CD8-positive, alpha-beta memory T cell (primary cell): ENCODE measurements at regions not wholly inside any gene's neighbourhood (a gene's known extent, or its start where the extent isn't known, plus 50 kb on each side); places are given as distances from the start of the nearest gene placed in this dataset.

Experiments
- CTCF ChIA-PET: fragments of 350-600 bp; sonication (Branson Sonifier 250); formaldehyde crosslinking; loops from one replicate; lab custom pipeline; 2021; ENCODE audit warnings: antibody characterized with exemption; lab: Charles Lee
- POLR2A ChIA-PET: fragments of 350-600 bp; sonication (Branson Sonifier 250); formaldehyde crosslinking; loops from one replicate; lab custom pipeline; 2021; ENCODE audit warnings: antibody characterized with exemption; lab: Charles Lee
- DNase-seq, 5 donors: peaks; one replicate each; pipeline versions ENCODE4 v3.0.0 to v3.0.0-alpha.2; 2020 to 2022; ENCODE audit warnings: mixed read lengths in 1 of 5
- H3K27ac ChIP-seq: one replicate; pipeline ENCODE4 v1.7.0; 2013; ENCODE audit warnings: low read depth, mild to moderate bottlenecking, low read length, moderate library complexity
- H3K27me3 ChIP-seq: 2 replicates; pipeline ENCODE4 v1.7.0; 2013; ENCODE audit warnings: low read length, mild to moderate bottlenecking; ENCODE audit not compliant: insufficient read depth, poor library complexity, severe bottlenecking
- H3K36me3 ChIP-seq: 2 replicates; pipeline ENCODE4 v1.7.0; 2013; ENCODE audit warnings: mild to moderate bottlenecking, low read length, moderate library complexity; ENCODE audit not compliant: insufficient read depth
- H3K4me1 ChIP-seq: 2 replicates; pipeline ENCODE4 v1.7.0; 2013; ENCODE audit warnings: mild to moderate bottlenecking, low read length, moderate library complexity; ENCODE audit not compliant: insufficient read depth
- H3K4me3 ChIP-seq: 2 replicates; pipeline ENCODE4 v1.7.0; 2013; ENCODE audit warnings: mild to moderate bottlenecking, low read length
- H3K9me3 ChIP-seq: 2 replicates; pipeline ENCODE4 v1.7.0; 2013; ENCODE audit warnings: mild to moderate bottlenecking, low read length
- H3K27ac Mint-ChIP-seq, 8 donors: one replicate each; pipeline ENCODE4 v1.8.0; 2020 to 2021; ENCODE audit warnings: mixed read lengths in 8 of 8, mild to moderate bottlenecking in 6 of 8, inconsistent platforms in 3 of 8, moderate library complexity in 3 of 8
- H3K27me3 Mint-ChIP-seq, 2 donors: one replicate each; pipeline ENCODE4 v1.8.0; 2020 to 2021; ENCODE audit warnings: mixed read lengths in 2 of 2, mild to moderate bottlenecking in 1 of 2, moderate library complexity in 1 of 2
- H3K36me3 Mint-ChIP-seq, 3 donors: one replicate each; pipeline ENCODE4 v1.8.0; 2020 to 2021; ENCODE audit warnings: mixed read lengths in 3 of 3, inconsistent platforms in 1 of 3, mild to moderate bottlenecking in 1 of 3
- H3K4me1 Mint-ChIP-seq, 3 donors: one replicate each; pipeline ENCODE4 v1.8.0; 2020 to 2021; ENCODE audit warnings: mixed read lengths in 3 of 3, inconsistent platforms in 1 of 3, mild to moderate bottlenecking in 1 of 3
- H3K4me3 Mint-ChIP-seq, 7 donors: one replicate each; pipeline ENCODE4 v1.8.0; 2020 to 2021; ENCODE audit warnings: mixed read lengths in 7 of 7, mild to moderate bottlenecking in 6 of 7, moderate library complexity in 4 of 7, inconsistent platforms in 2 of 7
- H3K9me3 Mint-ChIP-seq, 5 donors: one replicate each; pipeline ENCODE4 v1.8.0; 2020 to 2022; ENCODE audit warnings: mixed read lengths in 5 of 5, mild to moderate bottlenecking in 3 of 5, moderate library complexity in 2 of 5, inconsistent platforms in 1 of 5

GRCh38 chr3:110593749-110594148, 477.9 kb upstream of the NECTIN3 start:
- H3K4me1 Mint-ChIP-seq, result no peaks in the 10 kb centered on the region
- CTCF ChIA-PET, result no interaction called here
- H3K4me1 ChIP-seq, result no peaks in the 10 kb centered on the region
- H3K27ac ChIP-seq, result no peak overlapping the region
- peaks cover 2 to 4% of the 10 kb centered on the region in 2 donors for H3K27me3 Mint-ChIP-seq
- no peak overlapping the region for H3K4me3 ChIP-seq
- no peaks in the 10 kb centered on the region for H3K9me3 ChIP-seq
- POLR2A ChIA-PET, result no interaction called here
- peaks cover 0 to 10% (median 1%) of the 10 kb centered on the region in 3 donors for H3K36me3 Mint-ChIP-seq
- H3K27ac Mint-ChIP-seq, result no peak overlapping the region
- no peak for DNase-seq
- no peak overlapping the region for H3K4me3 Mint-ChIP-seq
- H3K36me3 ChIP-seq, result no peaks in the 10 kb centered on the region
- no peaks in the 10 kb centered on the region for H3K27me3 ChIP-seq
- H3K9me3 Mint-ChIP-seq, result peaks cover 4 to 16% (median 14%) of the 10 kb centered on the region in 5 donors

- H3K4me1 ChIP-seq, result no peaks in the 10 kb centered on the region
- Mint-ChIP-seq H3K36me3 (peaks cover 0 to 6% (median 1%) of the 10 kb centered on the region in 3 donors), H3K4me1 (no peaks in the 10 kb centered on the region), H3K9me3 (peaks cover 4 to 12% (median 11%) of the 10 kb centered on the region in 5 donors), H3K27ac (no peak overlapping the region), H3K4me3 (no peak overlapping the region), H3K27me3 (peaks cover 3 to 10% of the 10 kb centered on the region in 2 donors)
- POLR2A ChIA-PET, result no interaction called here
- H3K27me3 ChIP-seq, result no peaks in the 10 kb centered on the region
- H3K27ac ChIP-seq, result no peak overlapping the region
- H3K4me3 ChIP-seq, result no peak overlapping the region
- DNase-seq, result no peak
- CTCF ChIA-PET, result no interaction called here
- no peaks in the 10 kb centered on the region for H3K9me3 ChIP-seq
- H3K36me3 ChIP-seq, result no peaks in the 10 kb centered on the region
Observed at GRCh38 chr3:110598847-110599490, 472.6 kb upstream of the NECTIN3 start.

GRCh38 chr3:110608566-110608965, 463.1 kb upstream of the NECTIN3 start:
- Mint-ChIP-seq H3K27me3 (peaks cover 3 to 7% of the 10 kb centered on the region in 2 donors), H3K9me3 (no peaks in the 10 kb centered on the region), H3K4me3 (no peak overlapping the region), H3K36me3 (no peaks in the 10 kb centered on the region), H3K27ac (no peak overlapping the region), H3K4me1 (no peaks in the 10 kb centered on the region)
- Histone ChIP-seq H3K9me3 (no peaks in the 10 kb centered on the region), H3K4me3 (no peak overlapping the region), H3K36me3 (no peaks in the 10 kb centered on the region), H3K27me3 (no peaks in the 10 kb centered on the region), H3K27ac (no peak overlapping the region), H3K4me1 (no peaks in the 10 kb centered on the region)
- ChIA-PET POLR2A (no interaction called here), CTCF (no interaction called here)
- DNase-seq, result no peak

GRCh38 chr3:110612045-110612444, 459.6 kb upstream of the NECTIN3 start:
- H3K27me3 ChIP-seq, result no peaks in the 10 kb centered on the region
- Mint-ChIP-seq H3K27ac (no peak overlapping the region), H3K4me3 (no peak overlapping the region), H3K27me3 (peaks cover 3 to 6% of the 10 kb centered on the region in 2 donors), H3K4me1 (no peaks in the 10 kb centered on the region), H3K36me3 (no peaks in the 10 kb centered on the region), H3K9me3 (no peaks in the 10 kb centered on the region)
- ChIA-PET CTCF (no interaction called here), POLR2A (no interaction called here)
- H3K36me3 ChIP-seq, result no peaks in the 10 kb centered on the region
- no peaks in the 10 kb centered on the region for H3K4me1 ChIP-seq
- no peak for DNase-seq
- no peak overlapping the region for H3K27ac ChIP-seq
- H3K9me3 ChIP-seq, result no peaks in the 10 kb centered on the region
- no peak overlapping the region for H3K4me3 ChIP-seq

DNA sequence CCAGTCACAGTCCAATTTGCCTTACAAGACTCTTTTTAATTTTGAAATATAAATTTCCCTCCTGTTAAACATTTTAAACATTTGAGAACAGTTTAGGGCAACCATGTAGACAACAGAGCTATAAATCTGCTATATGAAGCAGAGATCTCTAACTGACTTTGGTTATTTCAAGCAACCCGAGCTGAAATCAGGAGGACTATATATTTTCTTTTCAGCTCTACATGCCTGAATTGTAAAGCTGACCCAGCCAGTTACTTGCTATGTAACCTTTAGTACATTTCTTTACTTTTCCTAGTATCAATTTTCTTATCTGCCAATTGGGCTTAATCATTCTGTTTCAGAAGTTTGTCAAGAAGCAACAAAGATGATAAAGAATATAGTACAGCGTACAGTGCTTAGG, 457.4 kb upstream of the NECTIN3 start:
- H3K4me3 Mint-ChIP-seq, result no peak overlapping the region
- Histone ChIP-seq H3K27ac (no peak overlapping the region), H3K36me3 (no peaks in the 10 kb centered on the region), H3K9me3 (no peaks in the 10 kb centered on the region), H3K4me1 (no peaks in the 10 kb centered on the region), H3K27me3 (no peaks in the 10 kb centered on the region), H3K4me3 (no peak overlapping the region)
- no peaks in the 10 kb centered on the region for H3K4me1 Mint-ChIP-seq
- no peak overlapping the region for H3K27ac Mint-ChIP-seq
- DNase-seq, result no peak
- ChIA-PET POLR2A (no interaction called here), CTCF (no interaction called here)
- no peaks in the 10 kb centered on the region for H3K9me3 Mint-ChIP-seq
- peaks cover 0 to 1% of the 10 kb centered on the region in 2 donors for H3K27me3 Mint-ChIP-seq
- H3K36me3 Mint-ChIP-seq, result no peaks in the 10 kb centered on the region

GRCh38 chr3:110615454-110615853, 456.2 kb upstream of the NECTIN3 start:
- Mint-ChIP-seq H3K27ac (no peak overlapping the region), H3K4me1 (no peaks in the 10 kb centered on the region), H3K9me3 (no peaks in the 10 kb centered on the region), H3K36me3 (no peaks in the 10 kb centered on the region), H3K27me3 (peaks cover 0 to 6% of the 10 kb centered on the region in 2 donors), H3K4me3 (no peak overlapping the region)
- DNase-seq, result no peak
- no peak overlapping the region for H3K4me3 ChIP-seq
- no peaks in the 10 kb centered on the region for H3K4me1 ChIP-seq
- no peaks in the 10 kb centered on the region for H3K27me3 ChIP-seq
- H3K36me3 ChIP-seq, result no peaks in the 10 kb centered on the region
- H3K27ac ChIP-seq, result no peak overlapping the region
- ChIA-PET CTCF (no interaction called here), POLR2A (no interaction called here)
- H3K9me3 ChIP-seq, result no peaks in the 10 kb centered on the region

DNA sequence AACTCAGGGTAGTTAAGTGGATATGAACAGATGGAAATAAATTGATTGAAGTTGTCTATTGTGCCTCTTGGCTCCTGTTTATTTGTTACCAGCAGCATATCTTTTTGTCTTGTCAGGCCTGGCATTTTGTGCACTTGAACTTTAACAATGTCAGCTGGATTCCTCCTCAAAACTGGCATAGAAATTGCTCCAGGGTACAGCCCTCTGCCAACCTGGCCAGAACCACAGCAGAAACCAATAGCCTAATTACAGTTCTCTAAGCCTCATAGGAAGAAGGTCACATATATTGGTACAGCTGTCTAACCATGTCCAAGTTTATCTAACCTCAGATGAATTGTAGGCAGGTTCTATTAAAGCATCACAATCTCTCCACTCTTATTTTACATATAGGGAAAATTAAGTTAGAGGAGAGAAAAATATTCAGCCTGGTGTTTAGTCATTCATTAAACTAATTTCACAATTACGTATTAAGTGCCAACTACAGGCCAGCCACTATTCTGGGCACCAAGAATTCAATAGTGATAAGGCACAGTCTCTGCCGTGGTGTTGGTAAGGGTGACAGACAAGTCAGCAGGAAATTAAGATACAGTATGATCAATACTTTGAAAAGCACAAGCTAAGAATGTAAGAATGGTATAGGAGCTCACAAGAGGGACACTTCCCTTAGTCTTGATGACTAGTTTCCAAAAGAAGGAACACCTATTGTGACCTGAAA, 452.9 kb upstream of the NECTIN3 start:
- H3K4me3 Mint-ChIP-seq, result no peak overlapping the region
- H3K9me3 ChIP-seq, result no peaks in the 10 kb centered on the region
- ChIA-PET CTCF (no interaction called here), POLR2A (no interaction called here)
- H3K4me3 ChIP-seq, result no peak overlapping the region
- no peaks in the 10 kb centered on the region for H3K9me3 Mint-ChIP-seq
- peaks cover 0 to 5% (median 0%) of the 10 kb centered on the region in 3 donors for H3K4me1 Mint-ChIP-seq
- no peaks in the 10 kb centered on the region for H3K36me3 ChIP-seq
- DNase-seq, result no peak
- H3K27me3 Mint-ChIP-seq, result peaks cover 0 to 6% of the 10 kb centered on the region in 2 donors
- no peaks in the 10 kb centered on the region for H3K4me1 ChIP-seq
- no peak overlapping the region for H3K27ac ChIP-seq
- H3K27ac Mint-ChIP-seq, result no peak overlapping the region
- no peaks in the 10 kb centered on the region for H3K36me3 Mint-ChIP-seq
- no peaks in the 10 kb centered on the region for H3K27me3 ChIP-seq

- no peaks in the 10 kb centered on the region for H3K9me3 Mint-ChIP-seq
- no peaks in the 10 kb centered on the region for H3K4me1 ChIP-seq
- ChIA-PET POLR2A (no interaction called here), CTCF (no interaction called here)
- H3K27ac ChIP-seq, result no peak overlapping the region
- no peaks in the 10 kb centered on the region for H3K36me3 ChIP-seq
- peaks cover 0 to 9% (median 0%) of the 10 kb centered on the region in 3 donors for H3K4me1 Mint-ChIP-seq
- no peaks in the 10 kb centered on the region for H3K9me3 ChIP-seq
- no peak overlapping the region for H3K4me3 ChIP-seq
- no peaks in the 10 kb centered on the region for H3K36me3 Mint-ChIP-seq
- no peak for DNase-seq
- H3K4me3 Mint-ChIP-seq, result no peak overlapping the region
- peaks cover 0 to 5% of the 10 kb centered on the region in 2 donors for H3K27me3 Mint-ChIP-seq
- no peak overlapping the region for H3K27ac Mint-ChIP-seq
- H3K27me3 ChIP-seq, result no peaks in the 10 kb centered on the region
Observed at GRCh38 chr3:110620118-110620517, 451.5 kb upstream of the NECTIN3 start.
